ENCODE measurements at regions not wholly inside any gene's neighbourhood (a gene's known extent, or its start where the extent isn't known, plus 50 kb on each side); places are given as distances from the start of the nearest gene placed in this dataset.
"Not testable (repeated sequence)": the region's sequence is repeated elsewhere in the genome, so short reads cannot be mapped to it uniquely, and the experiment has no call there.

DNA sequence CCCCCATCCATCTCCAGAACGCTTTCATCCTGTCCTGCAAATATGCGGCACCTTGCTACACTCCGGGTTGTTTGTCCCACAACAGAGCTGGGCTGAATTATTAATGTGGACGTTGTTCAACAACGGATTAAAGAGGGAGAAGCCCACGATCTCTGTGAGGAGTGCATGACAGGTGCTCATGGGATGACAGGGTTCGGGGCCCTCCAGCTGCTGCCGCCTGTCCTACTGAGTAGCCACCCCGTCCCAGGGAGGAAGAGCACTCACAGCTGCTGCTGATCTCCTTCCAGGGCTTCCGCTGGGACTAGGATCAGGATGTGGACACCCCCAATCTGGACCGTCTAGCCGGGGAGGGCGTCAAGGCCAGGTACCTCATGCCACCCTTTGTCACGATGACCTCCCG is 121.0 kb upstream of the ROPN1B start:
- TF ChIP-seq FOXJ3 (CRISPR knock-in tag; IDR thresholded peaks at IDR 0.05; ENCODE audit: borderline replicate concordance); SP1 (CRISPR knock-in tag; conservative IDR thresholded peaks at IDR 0.05); FOXP4 (CRISPR knock-in tag; IDR thresholded peaks at IDR 0.05); MYBL2 (CRISPR knock-in tag; IDR thresholded peaks at IDR 0.05); CREM (CRISPR knock-in tag; IDR thresholded peaks at IDR 0.05); ESRRA (CRISPR knock-in tag; IDR thresholded peaks at IDR 0.05; ENCODE audit: borderline replicate concordance); JUN (CRISPR knock-in tag; IDR thresholded peaks at IDR 0.05); NFYB (CRISPR knock-in tag; conservative IDR thresholded peaks at IDR 0.05; ENCODE audit: low read depth): not testable (repeated sequence)
- TF ChIP-seq, protein P1, sequence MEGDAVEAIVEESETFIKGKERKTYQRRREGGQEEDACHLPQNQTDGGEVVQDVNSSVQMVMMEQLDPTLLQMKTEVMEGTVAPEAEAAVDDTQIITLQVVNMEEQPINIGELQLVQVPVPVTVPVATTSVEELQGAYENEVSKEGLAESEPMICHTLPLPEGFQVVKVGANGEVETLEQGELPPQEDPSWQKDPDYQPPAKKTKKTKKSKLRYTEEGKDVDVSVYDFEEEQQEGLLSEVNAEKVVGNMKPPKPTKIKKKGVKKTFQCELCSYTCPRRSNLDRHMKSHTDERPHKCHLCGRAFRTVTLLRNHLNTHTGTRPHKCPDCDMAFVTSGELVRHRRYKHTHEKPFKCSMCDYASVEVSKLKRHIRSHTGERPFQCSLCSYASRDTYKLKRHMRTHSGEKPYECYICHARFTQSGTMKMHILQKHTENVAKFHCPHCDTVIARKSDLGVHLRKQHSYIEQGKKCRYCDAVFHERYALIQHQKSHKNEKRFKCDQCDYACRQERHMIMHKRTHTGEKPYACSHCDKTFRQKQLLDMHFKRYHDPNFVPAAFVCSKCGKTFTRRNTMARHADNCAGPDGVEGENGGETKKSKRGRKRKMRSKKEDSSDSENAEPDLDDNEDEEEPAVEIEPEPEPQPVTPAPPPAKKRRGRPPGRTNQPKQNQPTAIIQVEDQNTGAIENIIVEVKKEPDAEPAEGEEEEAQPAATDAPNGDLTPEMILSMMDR (IDR thresholded peaks at IDR 0.05), result not testable (repeated sequence)
